ENCODE measurements at regions not wholly inside any gene's neighbourhood (a gene's known extent, or its start where the extent isn't known, plus 50 kb on each side); places are given as distances from the start of the nearest gene placed in this dataset.

- TF ChIP-seq POLR2A (IDR thresholded peaks at IDR 0.05) (no peak), CTCF (IDR thresholded peaks at IDR 0.05) (no peak)
- intact Hi-C loops (cut with DNase I): no loop called here
- no peak for DNase-seq
- 76 to 79% methylated on average over 2 of the region's 2 CpGs for WGBS, 2 donors
- Histone ChIP-seq H3K4me1 (peaks cover 6 to 14% of the 10 kb centered on the region in 2 donors), H3K9me3 (no peaks in the 10 kb centered on the region), H3K36me3 (no peaks in the 10 kb centered on the region), H3K27me3 (no peaks in the 10 kb centered on the region), H3K27ac (no peak overlapping the region), H3K4me3 (replicated peaks in 1 of 3) (no peak overlapping the region)
Measured at GRCh38 chr5:158458086-158458485, 599.1 kb upstream of the CLINT1 start.

- 72 to 75% methylated on average over 1 of the region's 1 CpG for WGBS, 2 donors
- H3K36me3 ChIP-seq: no peaks in the 10 kb centered on the region
- H3K9me3 ChIP-seq: no peaks in the 10 kb centered on the region
- H3K27me3 ChIP-seq: no peaks in the 10 kb centered on the region
- peaks cover 5 to 7% of the 10 kb centered on the region in 2 donors for H3K4me1 ChIP-seq
- no peak for TF ChIP-seq POLR2A (IDR thresholded peaks at IDR 0.05)
- H3K27ac ChIP-seq: no peak overlapping the region
- no peak overlapping the region for H3K4me3 ChIP-seq (replicated peaks in 1 of 3)
- DNase-seq: no peak
- intact Hi-C loops (cut with DNase I): no loop called here
Measured at GRCh38 chr5:158456756-158457155, 597.8 kb upstream of the CLINT1 start.

GRCh38 chr5:158456241-158456640, 597.3 kb upstream of the CLINT1 start:
- Histone ChIP-seq H3K27ac (no peak overlapping the region), H3K27me3 (no peaks in the 10 kb centered on the region), H3K4me1 (peaks cover 0 to 2% of the 10 kb centered on the region in 2 donors), H3K36me3 (no peaks in the 10 kb centered on the region), H3K4me3 (replicated peaks in 1 of 3) (no peak overlapping the region), H3K9me3 (no peaks in the 10 kb centered on the region)
- no peak for TF ChIP-seq POLR2A (IDR thresholded peaks at IDR 0.05)
- TF ChIP-seq CTCF (IDR thresholded peaks at IDR 0.05): no peak
- no peak for DNase-seq
- intact Hi-C loops (cut with DNase I): no loop called here
- 74 to 85% methylated on average over 3 of the region's 3 CpGs for WGBS, 2 donors

- Histone ChIP-seq H3K27ac (no peak overlapping the region), H3K36me3 (no peaks in the 10 kb centered on the region), H3K9me3 (no peaks in the 10 kb centered on the region), H3K4me3 (replicated peaks in 1 of 3) (no peak overlapping the region), H3K27me3 (no peaks in the 10 kb centered on the region), H3K4me1 (no peaks in the 10 kb centered on the region)
- no peak for DNase-seq
- TF ChIP-seq POLR2A (IDR thresholded peaks at IDR 0.05) (no peak), CTCF (IDR thresholded peaks at IDR 0.05) (no peak)
- intact Hi-C loops (cut with DNase I): no loop called here
- WGBS, 2 donors: 87 to 91% methylated on average over 13 of the region's 13 CpGs
Measured at GRCh38 chr5:158451993-158452672, 593.2 kb upstream of the CLINT1 start.

- Histone ChIP-seq H3K9me3 (no peaks in the 10 kb centered on the region), H3K27ac (no peak overlapping the region), H3K4me3 (replicated peaks in 1 of 3) (no peak overlapping the region), H3K4me1 (no peaks in the 10 kb centered on the region), H3K27me3 (no peaks in the 10 kb centered on the region), H3K36me3 (no peaks in the 10 kb centered on the region)
- intact Hi-C loops (cut with DNase I): no loop called here
- TF ChIP-seq POLR2A (IDR thresholded peaks at IDR 0.05) (no peak), CTCF (IDR thresholded peaks at IDR 0.05) (no peak)
- 72 to 85% methylated on average over 8 of the region's 8 CpGs for WGBS, 2 donors
- peak in 1 of 2 donors; percentile 18 for DNase-seq
Measured at GRCh38 chr5:158451203-158451992, 592.5 kb upstream of the CLINT1 start.

Data from thyroid gland (tissue), 4 donors.